Endothelial cell of umbilical vein (primary cell): ENCODE measurements at regions not wholly inside any gene's neighbourhood (a gene's known extent, or its start where the extent isn't known, plus 50 kb on each side); places are given as distances from the start of the nearest gene placed in this dataset.

Experiments
- BruUV-seq: library from RNA; stranded (reverse); fragments of 400-500 nt; replicated peaks from 2 replicates; lab custom pipeline; 2021; lab: Mats Ljungman, UMichigan
- CTCF ChIA-PET: fragments of 300-600, 350-600 bp; sonication (Branson Sonifier 250); formaldehyde crosslinking; loops from one replicate; lab custom pipeline; 2021; ENCODE audit warnings: antibody characterized with exemption, inconsistent platforms; lab: Charles Lee
- POLR2A ChIA-PET: fragments of 300-600, 350-600 bp; sonication (Branson Sonifier 250); formaldehyde crosslinking; loops from one replicate; lab custom pipeline; 2021; ENCODE audit warnings: antibody characterized with exemption, inconsistent platforms; lab: Charles Lee
- DNase-seq: peaks from one replicate; pipeline ENCODE4 v3.0.0-alpha.2; 2011; ENCODE audit warnings: low read depth, low spot score
- FAIRE-seq: peaks from 2 replicates; lab custom pipeline; 2011; peaks lifted over from hg19 to GRCh38; lab: Jason Lieb, UNC
- H2AFZ ChIP-seq: 2 replicates; pipeline ENCODE4 v1.6.0; 2012; ENCODE audit warnings: low read depth, low read length, control low read depth, inconsistent platforms
- H3K27ac ChIP-seq: 2 replicates; pipeline ENCODE4 v1.5.1; 2011; ENCODE audit warnings: low read depth, mild to moderate bottlenecking, control low read depth, low read length, moderate library complexity; ENCODE audit not compliant: insufficient read depth
- H3K27me3 ChIP-seq, 2 experiments: 2 replicates each; pipeline versions ENCODE4 v1.6.0 to v1.6.1; 2011; ENCODE audit warnings: low read length in 2 of 2, mixed read lengths in 1 of 2; ENCODE audit not compliant: control insufficient read depth in 2 of 2, insufficient read depth in 2 of 2
- H3K36me3 ChIP-seq, 2 experiments: 2 replicates in 1 of 2; 3 replicates in 1 of 2; pipeline ENCODE4 v1.5.1; 2011; ENCODE audit warnings: low read length in 2 of 2, mild to moderate bottlenecking in 1 of 2, moderate library complexity in 1 of 2; ENCODE audit not compliant: control insufficient read depth in 2 of 2, insufficient read depth in 2 of 2; ENCODE audit errors: extremely low read depth in 1 of 2
- H3K4me1 ChIP-seq: 3 replicates; pipeline ENCODE4 v1.5.1; 2011; ENCODE audit warnings: mild to moderate bottlenecking, low read length; ENCODE audit not compliant: control insufficient read depth, insufficient read depth; ENCODE audit errors: extremely low read depth
- H3K4me2 ChIP-seq: 2 replicates; pipeline ENCODE4 v1.6.1; 2011; ENCODE audit warnings: low read length, control low read depth, mixed read lengths; ENCODE audit not compliant: insufficient read depth
- H3K4me3 ChIP-seq, 3 experiments: fragments of 200-600 bp in 1 of 3; sonication (generic), shearing (Covaris generic) in 1 of 3; replicated peaks in 1 of 3; 2 replicates each; pipeline ENCODE4 v1.5.1; 2011 to 2016; ENCODE audit warnings: control low read depth in 3 of 3, low read length in 3 of 3, mild to moderate bottlenecking in 2 of 3, inconsistent platforms in 1 of 3, low read depth in 1 of 3, moderate library complexity in 1 of 3; ENCODE audit not compliant: insufficient read depth in 1 of 3
- H3K79me2 ChIP-seq: 2 replicates; pipeline ENCODE4 v1.6.0; 2012; ENCODE audit warnings: low read length, inconsistent platforms; ENCODE audit not compliant: control insufficient read depth, insufficient read depth
- H3K9ac ChIP-seq: replicated peaks from 2 replicates; pipeline ENCODE3; 2011; ENCODE audit warnings: low read length, control low read depth; ENCODE audit not compliant: insufficient read depth; ENCODE audit errors: extremely low read depth
- H3K9me1 ChIP-seq: replicated peaks from 3 replicates; pipeline ENCODE4 v1.6.0; 2011; ENCODE audit warnings: mild to moderate bottlenecking, low read length; ENCODE audit not compliant: control insufficient read depth, insufficient read depth; ENCODE audit errors: extremely low read depth
- H3K9me3 ChIP-seq: replicated peaks from 2 replicates; pipeline ENCODE4 v1.5.1; 2012; ENCODE audit warnings: low read length, inconsistent platforms; ENCODE audit not compliant: control insufficient read depth, insufficient read depth
- H4K20me1 ChIP-seq: replicated peaks from 2 replicates; pipeline ENCODE3; 2011; ENCODE audit warnings: mild to moderate bottlenecking, low read length; ENCODE audit not compliant: control insufficient read depth, insufficient read depth; ENCODE audit errors: extremely low read depth
- CTCF ChIP-seq, 2 donors: IDR thresholded peaks; 1 replicate in 1 of 2; 2 replicates in 1 of 2; pipeline ENCODE4 v1.5.1; 2011; ENCODE audit warnings: low read length in 2 of 2, mild to moderate bottlenecking in 2 of 2, moderate library complexity in 2 of 2, control low read depth in 1 of 2, inconsistent platforms in 1 of 2, low read depth in 1 of 2; ENCODE audit not compliant: insufficient read depth in 1 of 2; ENCODE audit errors: extremely low read depth in 1 of 2
- GATA2 ChIP-seq: IDR thresholded peaks from 2 replicates; pipeline ENCODE4 v1.7.0; 2011; ENCODE audit warnings: low read depth, mild to moderate bottlenecking, moderate library complexity, mixed read lengths, low read length; ENCODE audit not compliant: insufficient read length, insufficient read depth
- JUN ChIP-seq: IDR thresholded peaks from 2 replicates; pipeline ENCODE4 v1.6.1; 2011; ENCODE audit warnings: borderline replicate concordance, low read depth; ENCODE audit not compliant: insufficient read length, insufficient read depth
- MYC ChIP-seq: IDR thresholded peaks from one replicate; pipeline ENCODE4 v1.6.1; 2011; ENCODE audit warnings: mild to moderate bottlenecking, low read depth, low read length
- POLR2AphosphoS5 ChIP-seq: IDR thresholded peaks from 2 replicates; pipeline ENCODE4 v1.6.1; 2012; ENCODE audit warnings: low read depth, mild to moderate bottlenecking, control low read depth, low read length, moderate library complexity; ENCODE audit not compliant: insufficient read depth
- dilution Hi-C: fragments of 300-500 bp; cut with MboI; formaldehyde crosslinking; loops from one replicate; pipeline ENCODE4 v1.15.0; 2019; ENCODE audit warnings: low sequenced_read_pairs; ENCODE audit not compliant: extremely low pct_ligation_motif_present
- intact Hi-C: fragments of 100-400 bp; cut with micrococcal nuclease; formaldehyde crosslinking; loops from one replicate; pipeline ENCODE4 v1.10.0; 2022

GRCh38 chr22:48579928-48580309 is 1247.8 kb downstream of the BRD1 start:
- no peak overlapping the region for H3K4me3 ChIP-seq
- dilution Hi-C loops (no loop called here), intact Hi-C loops (loop anchor here (10.0 kb wide), 2 partner anchors 725 to 1145 kb away; no protein-coding TSS in a partner anchor)
- no TSS peak for BruUV-seq
- ChIA-PET POLR2A (no interaction called here), CTCF (no interaction called here)
- H3K4me1 ChIP-seq = no peaks in the 10 kb centered on the region
- no peaks in the 10 kb centered on the region for H3K79me2 ChIP-seq
- TF ChIP-seq JUN = no peak
- no peak for TF ChIP-seq MYC
- TF ChIP-seq POLR2AphosphoS5 = no peak
- TF ChIP-seq CTCF (IDR thresholded peaks at IDR 0.05; ENCODE audit: extremely low read depth in 1 of 2, insufficient read depth in 1 of 2, low read depth in 1 of 2, low read length in 2 of 2) = no peak
- no peak for TF ChIP-seq GATA2
- no peak overlapping the region for H3K9ac ChIP-seq
- no peak overlapping the region for H3K4me2 ChIP-seq
- H3K36me3 ChIP-seq = no peaks in the 10 kb centered on the region
- no peak overlapping the region for H2AFZ ChIP-seq
- H3K27me3 ChIP-seq = peaks cover 4 to 10% of the 10 kb centered on the region in 2 experiments
- H3K27ac ChIP-seq = no peak overlapping the region
- no peak for DNase-seq
- no peaks in the 10 kb centered on the region for H3K9me1 ChIP-seq
- no peak for FAIRE-seq
- H3K9me3 ChIP-seq = no peaks in the 10 kb centered on the region
- no peaks in the 10 kb centered on the region for H4K20me1 ChIP-seq
